ENCODE measurements at regions not wholly inside any gene's neighbourhood (a gene's known extent, or its start where the extent isn't known, plus 50 kb on each side); places are given as distances from the start of the nearest gene placed in this dataset.

DNA sequence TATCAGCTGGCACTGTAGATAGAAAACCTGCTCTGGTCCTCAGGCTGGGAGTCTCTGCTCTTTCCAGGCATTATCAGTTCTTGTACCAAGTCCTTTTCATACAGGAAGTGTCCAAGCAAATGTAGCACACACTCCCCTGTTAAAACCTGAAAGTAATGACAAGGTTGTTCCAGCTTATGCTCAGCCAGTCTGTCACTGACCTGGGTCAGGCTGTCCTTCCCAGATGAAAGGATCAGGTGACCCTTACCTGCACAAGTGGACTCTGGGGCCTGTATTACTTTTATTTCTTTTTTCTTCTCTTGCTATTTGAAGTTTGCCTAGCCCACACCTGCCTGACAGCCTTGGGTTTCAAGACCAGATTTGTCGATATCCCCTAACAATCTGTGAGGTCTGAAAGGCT lies 156.3 kb upstream of the SESN3 start:
- TF ChIP-seq EZH2 (IDR thresholded peaks at IDR 0.05) (no peak), POLR2AphosphoS5 (IDR thresholded peaks at IDR 0.05; ENCODE audit: borderline replicate concordance, low read depth, low read length) (no peak)

Measured in SK-N-MC (cell line).